GM23338 (cell line): ENCODE measurements at regions not wholly inside any gene's neighbourhood (a gene's known extent, or its start where the extent isn't known, plus 50 kb on each side); places are given as distances from the start of the nearest gene placed in this dataset.

ENCODE experiments used
- ATAC-seq: fragments of 200-7000 bp; cut with Tn5 transposase; 3 replicates; pipeline ENCODE4 v1.9.1; 2020
- DNase-seq: peaks from one replicate; pipeline ENCODE4 v3.0.0-alpha.2; 2015; ENCODE audit warnings: low spot score
- H2AFZ ChIP-seq: fragments of 200-600 bp; sonication (generic); 2 replicates; pipeline ENCODE4 v1.8.0; 2016; ENCODE audit warnings: antibody characterized with exemption, mild to moderate bottlenecking, moderate library complexity
- H3F3A ChIP-seq: fragments of 200-600 bp; sonication (generic); replicated peaks from 2 replicates; pipeline ENCODE4 v1.8.0; 2017; ENCODE audit warnings: antibody characterized with exemption, mixed run types, low read depth
- H3K27ac ChIP-seq: fragments of 200-600 bp; sonication (generic); 2 replicates; pipeline ENCODE4 v1.6.1; 2016; ENCODE audit warnings: low read depth
- H3K27me3 ChIP-seq: fragments of 200-600 bp; sonication (generic); 2 replicates; pipeline ENCODE4 v1.8.0; 2016; ENCODE audit warnings: mild to moderate bottlenecking, mixed run types, moderate library complexity; ENCODE audit not compliant: insufficient read depth
- H3K36me3 ChIP-seq: fragments of 200-600 bp; sonication (generic); 2 replicates; pipeline ENCODE4 v1.8.0; 2016; ENCODE audit warnings: mild to moderate bottlenecking; ENCODE audit not compliant: insufficient read depth
- H3K4me1 ChIP-seq: fragments of 200-600 bp; sonication (generic); 2 replicates; pipeline ENCODE4 v1.8.0; 2016; ENCODE audit warnings: mild to moderate bottlenecking, moderate library complexity; ENCODE audit not compliant: insufficient read depth
- H3K4me2 ChIP-seq: fragments of 200-600 bp; sonication (generic); 2 replicates; pipeline ENCODE4 v1.7.1; 2017; ENCODE audit warnings: mixed run types
- H3K4me3 ChIP-seq: fragments of 200-600 bp; sonication (generic); 2 replicates; pipeline ENCODE4 v1.6.1; 2016; ENCODE audit warnings: mixed run types
- H3K79me2 ChIP-seq: fragments of 200-600 bp; sonication (generic); replicated peaks from 2 replicates; pipeline ENCODE4 v1.8.0; 2017; ENCODE audit warnings: mild to moderate bottlenecking; ENCODE audit not compliant: insufficient read depth
- H3K9me2 ChIP-seq: fragments of 200-600 bp; sonication (generic); 2 replicates; pipeline ENCODE4 v1.8.0; 2017; ENCODE audit not compliant: insufficient read depth
- H4K20me1 ChIP-seq: fragments of 200-600 bp; sonication (generic); replicated peaks from 2 replicates; pipeline ENCODE4 v1.8.0; 2017; ENCODE audit warnings: mild to moderate bottlenecking; ENCODE audit not compliant: insufficient read depth
- H3K27ac Mint-ChIP-seq: 2 replicates; pipeline ENCODE4 v1.8.0; 2020; ENCODE audit warnings: inconsistent platforms, mild to moderate bottlenecking, moderate library complexity, mixed read lengths
- H3K27me3 Mint-ChIP-seq: 3 replicates; pipeline ENCODE4 v1.8.0; 2022; ENCODE audit warnings: low read depth, mild to moderate bottlenecking, moderate library complexity, mixed read lengths, inconsistent platforms; ENCODE audit not compliant: insufficient read depth, poor library complexity
- H3K36me3 Mint-ChIP-seq: 3 replicates; pipeline ENCODE4 v1.8.0; 2021; ENCODE audit warnings: low read depth, mild to moderate bottlenecking, inconsistent platforms, moderate library complexity, mixed read lengths
- H3K4me1 Mint-ChIP-seq: 3 replicates; pipeline ENCODE4 v1.8.0; 2020; ENCODE audit warnings: mild to moderate bottlenecking, inconsistent platforms, mixed read lengths
- H3K4me3 Mint-ChIP-seq: 3 replicates; pipeline ENCODE4 v1.8.0; 2021; ENCODE audit warnings: moderate library complexity, mild to moderate bottlenecking, inconsistent platforms, mixed read lengths
- H3K9me3 Mint-ChIP-seq: 3 replicates; pipeline ENCODE4 v1.8.0; 2020; ENCODE audit warnings: moderate library complexity, mild to moderate bottlenecking, inconsistent platforms, mixed read lengths
- CTCF ChIP-seq, 2 experiments: fragments of 200-600 bp in 1 of 2; sonication (generic) in 1 of 2; conservative IDR thresholded peaks; 2 replicates each; pipeline versions ENCODE4 v1.5.1 to v1.6.1; 2016 to 2017; ENCODE audit warnings: antibody characterized with exemption in 2 of 2, low read depth in 2 of 2, mild to moderate bottlenecking in 2 of 2, moderate library complexity in 1 of 2
- EZH2 ChIP-seq: fragments of 200-600 bp; sonication (generic); IDR thresholded peaks from one replicate; pipeline ENCODE4 v1.8.0; 2017; ENCODE audit warnings: antibody characterized with exemption, mild to moderate bottlenecking, low read depth; ENCODE audit not compliant: unreplicated experiment
- EZH2phosphoT487 ChIP-seq: fragments of 200-600 bp; sonication (generic); IDR thresholded peaks from one replicate; pipeline ENCODE4 v1.8.1; 2018; ENCODE audit warnings: antibody characterized with exemption; ENCODE audit not compliant: unreplicated experiment
- JUNB ChIP-seq: IDR thresholded peaks from one replicate; pipeline ENCODE4 v1.6.1; 2016; ENCODE audit warnings: antibody characterized with exemption; ENCODE audit not compliant: unreplicated experiment
- NANOG ChIP-seq: IDR thresholded peaks from 2 replicates; pipeline ENCODE4 v1.6.1; 2016; ENCODE audit warnings: antibody characterized with exemption, borderline replicate concordance
- POLR2AphosphoS5 ChIP-seq: IDR thresholded peaks from 2 replicates; pipeline ENCODE4 v1.6.1; 2016; ENCODE audit warnings: antibody characterized with exemption, low read depth
- STAT1 ChIP-seq: IDR thresholded peaks from one replicate; pipeline ENCODE4 v1.6.1; 2016; ENCODE audit warnings: antibody characterized with exemption; ENCODE audit not compliant: unreplicated experiment
- ZNF114 ChIP-seq: fragments of 250-450 bp; sonication (Bioruptor Pico); IDR thresholded peaks from 2 replicates; pipeline ENCODE4 v1.5.0; 2020; ENCODE audit warnings: mild to moderate bottlenecking, moderate library complexity
- ZNF331 ChIP-seq: fragments of 250-450 bp; sonication (Bioruptor Pico); IDR thresholded peaks from 2 replicates; pipeline ENCODE4 v1.5.0; 2020; ENCODE audit warnings: low read depth, mild to moderate bottlenecking, moderate library complexity
- TF ChIP-seq, protein P1 (sequence below): IDR thresholded peaks from 2 replicates; pipeline ENCODE4 v1.6.1; 2016; ENCODE audit warnings: antibody characterized with exemption
- TF ChIP-seq, protein P2 (sequence below): fragments of 250-450 bp; sonication (Bioruptor Pico); IDR thresholded peaks from 2 replicates; pipeline ENCODE4 v1.5.0; 2020; ENCODE audit warnings: mild to moderate bottlenecking, moderate library complexity

- Histone ChIP-seq H3K36me3 (no peaks in the 10 kb centered on the region), H3K27me3 (0 out of 2 replicates have a peak, but pooled peaks cover 2% of the 10 kb centered on the region), H4K20me1 (no peaks in the 10 kb centered on the region), H3K79me2 (no peaks in the 10 kb centered on the region), H3K4me3 (no peak overlapping the region), H3K4me1 (no peaks in the 10 kb centered on the region; the same call in 1 of the 2 replicates), H3K27ac (no peak overlapping the region), H3F3A (no peaks in the 10 kb centered on the region), H3K4me2 (no peak overlapping the region), H3K9me2 (no peaks in the 10 kb centered on the region; the same call in 1 of the 2 replicates), H2AFZ (no peak overlapping the region)
- H3K27me3 Mint-ChIP-seq: no peaks in the 10 kb centered on the region
- no peaks in the 10 kb centered on the region for H3K9me3 Mint-ChIP-seq
- DNase-seq (no peak), ATAC-seq (no peak)
- TF ChIP-seq, protein P1, sequence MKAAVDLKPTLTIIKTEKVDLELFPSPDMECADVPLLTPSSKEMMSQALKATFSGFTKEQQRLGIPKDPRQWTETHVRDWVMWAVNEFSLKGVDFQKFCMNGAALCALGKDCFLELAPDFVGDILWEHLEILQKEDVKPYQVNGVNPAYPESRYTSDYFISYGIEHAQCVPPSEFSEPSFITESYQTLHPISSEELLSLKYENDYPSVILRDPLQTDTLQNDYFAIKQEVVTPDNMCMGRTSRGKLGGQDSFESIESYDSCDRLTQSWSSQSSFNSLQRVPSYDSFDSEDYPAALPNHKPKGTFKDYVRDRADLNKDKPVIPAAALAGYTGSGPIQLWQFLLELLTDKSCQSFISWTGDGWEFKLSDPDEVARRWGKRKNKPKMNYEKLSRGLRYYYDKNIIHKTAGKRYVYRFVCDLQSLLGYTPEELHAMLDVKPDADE: no peak
- TF ChIP-seq, protein P2, sequence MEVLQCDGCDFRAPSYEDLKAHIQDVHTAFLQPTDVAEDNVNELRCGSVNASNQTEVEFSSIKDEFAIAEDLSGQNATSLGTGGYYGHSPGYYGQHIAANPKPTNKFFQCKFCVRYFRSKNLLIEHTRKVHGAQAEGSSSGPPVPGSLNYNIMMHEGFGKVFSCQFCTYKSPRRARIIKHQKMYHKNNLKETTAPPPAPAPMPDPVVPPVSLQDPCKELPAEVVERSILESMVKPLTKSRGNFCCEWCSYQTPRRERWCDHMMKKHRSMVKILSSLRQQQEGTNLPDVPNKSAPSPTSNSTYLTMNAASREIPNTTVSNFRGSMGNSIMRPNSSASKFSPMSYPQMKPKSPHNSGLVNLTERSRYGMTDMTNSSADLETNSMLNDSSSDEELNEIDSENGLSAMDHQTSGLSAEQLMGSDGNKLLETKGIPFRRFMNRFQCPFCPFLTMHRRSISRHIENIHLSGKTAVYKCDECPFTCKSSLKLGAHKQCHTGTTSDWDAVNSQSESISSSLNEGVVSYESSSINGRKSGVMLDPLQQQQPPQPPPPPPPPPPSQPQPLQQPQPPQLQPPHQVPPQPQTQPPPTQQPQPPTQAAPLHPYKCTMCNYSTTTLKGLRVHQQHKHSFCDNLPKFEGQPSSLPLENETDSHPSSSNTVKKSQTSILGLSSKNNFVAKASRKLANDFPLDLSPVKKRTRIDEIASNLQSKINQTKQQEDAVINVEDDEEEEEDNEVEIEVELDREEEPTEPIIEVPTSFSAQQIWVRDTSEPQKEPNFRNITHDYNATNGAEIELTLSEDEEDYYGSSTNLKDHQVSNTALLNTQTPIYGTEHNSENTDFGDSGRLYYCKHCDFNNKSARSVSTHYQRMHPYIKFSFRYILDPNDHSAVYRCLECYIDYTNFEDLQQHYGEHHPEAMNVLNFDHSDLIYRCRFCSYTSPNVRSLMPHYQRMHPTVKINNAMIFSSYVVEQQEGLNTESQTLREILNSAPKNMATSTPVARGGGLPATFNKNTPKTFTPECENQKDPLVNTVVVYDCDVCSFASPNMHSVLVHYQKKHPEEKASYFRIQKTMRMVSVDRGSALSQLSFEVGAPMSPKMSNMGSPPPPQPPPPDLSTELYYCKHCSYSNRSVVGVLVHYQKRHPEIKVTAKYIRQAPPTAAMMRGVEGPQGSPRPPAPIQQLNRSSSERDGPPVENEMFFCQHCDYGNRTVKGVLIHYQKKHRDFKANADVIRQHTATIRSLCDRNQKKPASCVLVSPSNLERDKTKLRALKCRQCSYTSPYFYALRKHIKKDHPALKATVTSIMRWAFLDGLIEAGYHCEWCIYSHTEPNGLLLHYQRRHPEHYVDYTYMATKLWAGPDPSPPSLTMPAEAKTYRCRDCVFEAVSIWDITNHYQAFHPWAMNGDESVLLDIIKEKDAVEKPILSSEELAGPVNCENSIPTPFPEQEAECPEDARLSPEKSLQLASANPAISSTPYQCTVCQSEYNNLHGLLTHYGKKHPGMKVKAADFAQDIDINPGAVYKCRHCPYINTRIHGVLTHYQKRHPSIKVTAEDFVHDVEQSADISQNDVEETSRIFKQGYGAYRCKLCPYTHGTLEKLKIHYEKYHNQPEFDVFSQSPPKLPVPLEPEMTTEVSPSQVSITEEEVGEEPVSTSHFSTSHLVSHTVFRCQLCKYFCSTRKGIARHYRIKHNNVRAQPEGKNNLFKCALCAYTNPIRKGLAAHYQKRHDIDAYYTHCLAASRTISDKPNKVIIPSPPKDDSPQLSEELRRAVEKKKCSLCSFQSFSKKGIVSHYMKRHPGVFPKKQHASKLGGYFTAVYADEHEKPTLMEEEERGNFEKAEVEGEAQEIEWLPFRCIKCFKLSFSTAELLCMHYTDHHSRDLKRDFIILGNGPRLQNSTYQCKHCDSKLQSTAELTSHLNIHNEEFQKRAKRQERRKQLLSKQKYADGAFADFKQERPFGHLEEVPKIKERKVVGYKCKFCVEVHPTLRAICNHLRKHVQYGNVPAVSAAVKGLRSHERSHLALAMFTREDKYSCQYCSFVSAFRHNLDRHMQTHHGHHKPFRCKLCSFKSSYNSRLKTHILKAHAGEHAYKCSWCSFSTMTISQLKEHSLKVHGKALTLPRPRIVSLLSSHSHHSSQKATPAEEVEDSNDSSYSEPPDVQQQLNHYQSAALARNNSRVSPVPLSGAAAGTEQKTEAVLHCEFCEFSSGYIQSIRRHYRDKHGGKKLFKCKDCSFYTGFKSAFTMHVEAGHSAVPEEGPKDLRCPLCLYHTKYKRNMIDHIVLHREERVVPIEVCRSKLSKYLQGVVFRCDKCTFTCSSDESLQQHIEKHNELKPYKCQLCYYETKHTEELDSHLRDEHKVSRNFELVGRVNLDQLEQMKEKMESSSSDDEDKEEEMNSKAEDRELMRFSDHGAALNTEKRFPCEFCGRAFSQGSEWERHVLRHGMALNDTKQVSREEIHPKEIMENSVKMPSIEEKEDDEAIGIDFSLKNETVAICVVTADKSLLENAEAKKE (CRISPR knock-in tag): no peak
- TF ChIP-seq ZNF114: no peak
- TF ChIP-seq POLR2AphosphoS5: no peak
- no peak for TF ChIP-seq ZNF331 (CRISPR knock-in tag)
- no peak for TF ChIP-seq EZH2phosphoT487
- no peak for TF ChIP-seq JUNB
- no peak for TF ChIP-seq CTCF (conservative IDR thresholded peaks at IDR 0.05; ENCODE audit: low read depth in 2 of 2)
- TF ChIP-seq STAT1: no peak
- no peak for TF ChIP-seq NANOG
- no peak for TF ChIP-seq EZH2
- H3K27ac Mint-ChIP-seq: no peak overlapping the region
- peaks cover 2% of the 10 kb centered on the region for H3K4me1 Mint-ChIP-seq
- H3K4me3 Mint-ChIP-seq: no peak overlapping the region
- H3K36me3 Mint-ChIP-seq: no peaks in the 10 kb centered on the region
These were observed 482.1 kb upstream of the RGS18 start for GRCh38 chr1:191675856-191676783.
